HG03432 (cell line): ENCODE measurements at regions not wholly inside any gene's neighbourhood (a gene's known extent, or its start where the extent isn't known, plus 50 kb on each side); places are given as distances from the start of the nearest gene placed in this dataset.

Source experiments
- ATAC-seq: cut with Tn5 transposase; IDR thresholded peaks from one replicate; pipeline ENCODE4 v1.9.1; 2021; ENCODE audit warnings: mild to moderate bottlenecking, moderate library complexity; ENCODE audit not compliant: unreplicated experiment

DNA sequence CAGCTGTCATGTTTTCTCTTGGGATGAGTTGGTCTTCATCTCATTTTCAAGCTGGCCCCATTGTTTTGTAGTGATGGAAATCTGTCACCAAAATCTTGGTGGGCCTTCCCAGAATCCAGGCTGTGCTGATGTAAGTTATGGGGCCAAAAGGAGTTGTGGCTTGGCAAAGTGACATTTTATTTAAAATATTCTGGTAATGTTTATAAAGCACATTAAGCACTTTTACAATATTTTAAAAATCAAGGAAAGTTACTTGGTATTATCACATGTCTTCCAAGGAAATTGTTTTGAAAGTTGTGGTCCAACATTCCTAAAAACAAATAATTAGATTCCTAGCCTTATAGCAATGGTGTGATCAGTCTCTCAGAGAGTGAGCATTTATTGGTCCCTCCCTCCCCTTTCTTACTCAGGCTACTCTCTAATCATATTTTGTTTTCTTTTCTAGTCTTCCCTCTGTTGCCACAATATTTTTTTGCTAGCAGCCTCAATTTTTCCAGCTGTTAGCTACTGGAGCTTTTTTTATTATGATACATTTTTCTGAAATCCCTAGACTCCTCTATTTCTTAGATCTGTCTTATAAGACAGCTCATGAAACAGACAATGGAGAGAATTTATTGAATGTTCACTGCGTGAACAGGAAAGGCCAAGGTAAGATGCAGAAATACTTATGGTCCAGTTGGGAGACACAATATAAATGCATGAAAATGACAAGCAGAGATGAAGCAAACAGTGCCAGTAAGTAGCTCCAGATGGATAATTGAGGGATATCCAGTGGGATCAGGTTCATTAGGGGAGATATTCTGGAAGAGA is 408.1 kb upstream of the ZNF608 start:
- ATAC-seq, result no peak

DNA sequence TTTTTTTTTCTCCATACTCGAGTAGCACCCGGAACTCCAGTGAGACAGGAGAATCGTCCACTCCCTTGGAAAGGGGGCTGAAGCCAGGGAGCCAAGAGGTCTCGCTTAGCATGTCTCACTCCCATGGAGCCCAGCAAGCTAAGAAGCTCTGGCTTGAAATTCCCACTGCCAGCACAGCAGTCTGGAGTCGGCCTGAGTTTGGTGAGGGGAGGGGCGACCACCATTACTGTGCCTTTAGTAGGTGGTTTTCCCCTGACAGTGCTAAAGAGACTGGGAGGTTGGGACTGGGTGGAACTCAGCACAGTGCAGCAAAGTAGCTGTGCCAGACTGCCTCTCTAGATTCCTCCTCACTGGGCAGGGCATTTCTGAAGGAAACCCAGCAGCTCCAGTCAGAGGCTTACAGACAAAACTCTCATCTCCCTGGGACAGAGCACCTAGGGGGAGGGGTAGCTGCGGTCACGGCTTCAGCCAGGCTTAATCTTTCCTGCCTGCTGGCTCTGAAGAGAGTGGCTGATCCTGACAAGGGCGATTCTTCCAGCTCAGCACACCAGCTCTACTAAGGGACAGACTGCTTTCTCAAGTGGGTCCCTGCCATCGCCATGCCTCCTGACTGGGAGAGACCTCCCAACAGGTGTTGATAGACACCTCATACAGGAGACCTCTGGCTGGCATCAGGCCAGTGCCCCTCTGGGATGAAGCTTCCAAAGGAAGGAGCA is 414.5 kb upstream of the ZNF608 start:
- ATAC-seq, result no peak

DNA sequence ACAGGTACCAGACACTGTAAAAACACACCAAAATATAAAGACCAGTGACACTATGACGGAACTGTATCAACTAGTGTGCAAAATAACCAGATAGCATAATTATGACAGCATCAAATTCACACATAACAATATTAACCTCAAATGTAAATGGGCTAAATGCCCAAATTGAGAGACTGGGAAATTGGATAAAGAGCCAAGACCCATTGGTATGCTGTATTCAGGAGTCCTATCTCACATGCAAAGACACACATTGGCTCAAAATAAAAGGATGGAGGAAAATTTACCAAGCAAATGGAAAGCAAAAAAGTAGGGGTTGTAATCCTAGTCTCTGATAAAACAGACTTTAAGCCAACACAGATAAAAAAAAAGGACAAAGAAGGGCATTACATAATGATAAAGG is 416.3 kb upstream of the ZNF608 start:
- no peak for ATAC-seq

DNA sequence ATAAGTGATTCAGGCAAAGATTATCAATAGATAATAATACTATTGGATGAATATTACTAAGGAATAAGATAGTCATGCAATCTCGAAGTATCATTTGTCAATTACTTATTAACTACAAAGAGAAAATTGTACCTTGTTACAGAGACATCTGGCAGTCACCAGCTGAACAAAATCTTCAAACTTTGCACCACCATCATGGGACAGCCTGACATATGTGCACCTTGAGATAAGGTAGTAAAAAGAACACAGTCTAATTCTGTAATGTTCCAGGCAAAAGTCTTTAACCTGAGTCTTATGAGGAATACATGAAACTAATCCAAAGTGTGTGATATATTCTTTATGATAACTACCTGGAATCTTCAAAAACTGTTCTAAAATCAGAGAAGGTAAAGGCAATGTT is 423.0 kb upstream of the ZNF608 start:
- no peak for ATAC-seq

DNA sequence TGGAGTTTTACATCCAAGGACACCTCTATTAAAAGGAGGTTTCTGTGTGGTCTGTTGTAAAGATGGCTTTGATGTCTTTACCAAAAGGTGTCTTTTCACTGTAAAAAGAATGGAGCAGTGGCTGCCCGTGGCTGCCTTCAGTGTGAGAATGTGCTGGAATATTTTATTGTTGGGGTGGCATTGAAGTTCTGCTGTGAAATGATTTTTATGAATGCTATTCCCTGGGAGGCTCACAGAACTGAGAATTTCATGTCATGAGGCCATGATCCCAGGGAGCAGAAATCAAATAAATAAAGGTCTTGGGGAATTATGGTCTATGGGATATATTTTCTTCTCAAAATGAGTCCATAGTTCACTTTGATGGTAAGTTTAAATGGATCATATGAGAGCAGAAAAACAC is 425.2 kb upstream of the ZNF608 start:
- ATAC-seq, result no peak

DNA sequence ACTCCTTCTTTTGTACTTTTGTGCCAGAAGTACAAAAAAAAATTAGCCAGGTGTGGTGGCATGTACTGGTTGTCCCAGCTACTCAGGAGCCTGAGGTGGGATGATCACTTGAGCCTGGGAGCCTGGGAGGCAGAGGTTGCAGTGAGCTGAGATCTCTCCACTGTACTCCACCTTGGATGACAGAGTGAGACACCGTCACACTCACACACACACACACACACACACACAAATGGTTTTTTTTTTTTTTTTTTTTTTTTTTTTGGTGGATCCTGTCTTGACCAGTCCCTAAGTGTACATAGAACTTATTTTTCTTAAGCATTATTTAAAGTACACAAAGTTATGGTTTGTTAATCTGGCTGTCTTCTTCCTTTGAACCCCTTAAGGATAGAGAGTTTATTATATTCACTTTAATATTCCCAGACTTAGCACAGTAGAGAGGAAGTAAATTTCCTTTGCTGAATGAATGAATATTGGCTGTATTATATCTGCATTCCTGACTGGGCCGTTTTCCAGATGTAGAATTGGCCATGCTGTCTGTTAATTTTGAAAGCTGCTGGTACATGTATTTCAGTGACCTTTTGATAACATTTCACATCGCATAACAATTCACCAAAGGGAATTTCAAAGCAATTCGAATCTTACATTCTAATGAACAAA is 429.0 kb upstream of the ZNF608 start:
- no peak for ATAC-seq

DNA sequence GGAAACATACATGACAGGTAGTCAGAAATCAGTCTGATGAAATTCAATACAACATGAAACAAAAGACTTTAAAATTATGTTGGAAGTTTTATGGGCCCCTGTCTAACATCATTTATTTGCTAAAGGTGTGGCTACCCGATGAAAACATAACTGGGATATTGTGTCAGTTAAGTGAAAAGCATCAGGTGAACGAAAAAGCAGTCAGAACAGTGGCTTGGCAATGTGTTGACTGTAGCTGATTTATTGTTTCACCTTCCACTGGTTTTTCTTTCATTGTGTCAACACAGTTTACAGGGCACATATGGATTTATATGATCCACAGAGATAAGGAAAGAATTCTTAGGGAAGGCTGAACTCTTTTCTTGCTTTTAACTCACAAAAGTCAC is 429.6 kb upstream of the ZNF608 start:
- no peak for ATAC-seq

DNA sequence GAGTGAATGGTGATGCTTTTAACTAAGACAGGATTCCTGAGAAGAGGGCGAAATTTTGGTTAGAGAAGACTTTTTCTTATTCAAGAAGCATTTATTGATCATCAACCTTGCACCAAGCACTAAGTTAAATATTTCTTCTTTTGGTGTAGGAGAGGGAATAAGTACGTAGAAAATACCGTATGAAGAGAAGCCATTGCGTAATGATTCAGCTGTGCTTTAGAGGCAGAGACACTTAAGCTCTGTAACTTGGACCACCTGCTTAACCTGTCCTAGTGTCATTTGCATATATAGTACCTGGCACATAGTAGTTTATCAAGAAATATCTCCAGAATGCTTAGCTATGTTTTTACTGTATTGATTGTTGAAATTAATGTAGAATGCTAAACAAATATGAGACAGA is 430.9 kb upstream of the ZNF608 start:
- ATAC-seq, result no peak

DNA sequence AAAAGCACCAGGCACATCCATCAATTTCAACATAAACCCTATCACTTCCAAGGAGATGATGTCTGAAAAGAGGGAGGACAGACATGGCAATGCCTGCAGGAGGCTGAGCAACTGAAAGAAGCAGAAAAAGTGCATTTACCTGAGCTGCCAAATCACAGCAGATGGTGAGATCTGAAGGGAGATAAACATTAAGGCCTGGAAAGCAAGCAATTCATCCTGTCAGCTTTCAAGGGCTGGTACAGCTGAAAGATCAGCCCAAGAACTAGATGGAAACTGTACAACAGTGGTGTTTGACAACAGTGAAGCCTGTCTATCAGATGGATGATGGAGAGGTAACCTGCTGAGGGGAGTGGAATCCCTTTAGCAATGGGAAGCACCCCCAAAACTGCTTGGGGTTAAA is 433.2 kb upstream of the ZNF608 start:
- no peak for ATAC-seq

DNA sequence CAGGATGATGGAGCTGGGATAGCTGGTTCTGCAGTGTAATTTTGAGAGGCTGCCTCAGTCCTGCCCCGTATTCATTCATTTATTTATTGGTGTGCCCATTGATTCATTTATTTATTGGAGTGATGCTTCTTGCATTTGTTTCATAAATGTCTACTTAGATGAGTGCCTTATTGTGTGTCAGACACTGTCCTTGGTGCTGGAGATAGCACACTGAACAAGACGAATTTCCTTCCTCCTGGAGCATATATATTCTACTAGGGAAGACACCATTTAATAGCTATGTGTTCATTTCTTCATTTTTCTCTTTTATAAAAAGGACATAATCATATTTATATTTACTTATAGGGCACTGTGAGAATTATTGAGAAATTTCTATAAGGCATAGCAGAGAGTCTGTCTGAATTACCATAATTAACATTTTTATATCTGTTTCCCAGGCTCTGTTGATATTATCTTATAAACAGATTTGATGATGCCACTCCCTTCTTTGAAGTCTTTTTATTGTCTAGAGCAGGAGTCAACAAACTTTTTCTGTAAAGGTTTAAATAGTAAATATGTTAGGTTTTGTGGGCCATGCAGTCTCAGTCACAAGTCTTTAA is 433.9 kb upstream of the ZNF608 start:
- ATAC-seq, result no peak

DNA sequence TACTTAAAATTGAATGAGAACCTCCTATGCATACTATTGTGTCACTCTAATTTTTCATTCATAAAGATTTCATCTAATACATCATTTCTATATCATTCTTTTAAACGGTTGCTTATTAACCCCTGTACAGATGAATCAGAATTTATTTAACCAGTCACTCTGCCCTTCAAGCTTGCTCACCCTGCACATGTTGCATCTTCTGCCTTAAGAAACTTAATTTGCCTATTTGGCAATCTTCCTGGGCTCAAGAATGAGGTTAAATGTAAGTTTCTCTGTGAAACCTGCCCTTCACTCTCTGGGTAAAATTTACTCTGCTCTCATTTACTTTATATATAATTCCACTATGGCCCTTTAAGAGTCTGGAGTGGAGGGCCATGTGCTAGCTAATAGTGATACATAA is 434.7 kb upstream of the ZNF608 start:
- no peak for ATAC-seq

DNA sequence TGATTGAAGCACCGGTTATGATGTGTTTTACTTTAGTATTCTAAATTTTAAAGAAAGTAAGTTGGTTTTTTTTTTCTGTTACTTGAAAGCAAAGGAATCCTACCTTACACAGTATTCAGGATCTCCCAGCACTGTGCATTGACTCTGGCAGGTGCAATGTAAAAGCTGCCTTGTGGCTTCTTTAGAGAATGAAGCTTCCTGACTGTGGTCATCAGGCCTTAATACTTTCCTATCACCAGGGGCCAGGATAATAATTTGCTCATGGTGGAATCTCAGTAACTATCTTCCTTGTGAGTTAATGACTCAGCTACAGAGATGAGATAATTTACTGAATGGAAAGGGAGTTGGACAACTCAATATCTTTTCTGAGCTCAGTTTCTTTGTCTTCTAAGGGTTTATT is 435.5 kb upstream of the ZNF608 start:
- ATAC-seq, result no peak

DNA sequence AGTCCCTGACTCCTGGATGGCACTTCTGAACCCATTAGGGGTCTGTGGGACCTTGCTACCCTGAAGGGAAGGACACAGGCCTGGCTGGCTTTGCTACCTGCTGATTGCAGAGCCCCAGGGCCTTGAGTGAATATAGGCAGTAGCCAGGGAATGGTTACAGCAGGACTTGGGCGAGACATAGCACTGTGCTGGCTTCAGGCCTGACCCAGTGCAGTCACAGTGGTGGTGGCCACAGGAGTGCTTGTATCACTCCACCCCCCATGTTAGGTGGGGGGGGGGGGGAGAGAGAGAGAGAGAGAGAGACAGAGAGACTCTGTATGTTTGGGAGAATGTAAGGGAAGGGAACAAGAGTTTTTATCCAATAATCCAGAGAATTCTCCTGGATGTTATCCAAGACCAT is 439.3 kb upstream of the ZNF608 start:
- no peak for ATAC-seq

DNA sequence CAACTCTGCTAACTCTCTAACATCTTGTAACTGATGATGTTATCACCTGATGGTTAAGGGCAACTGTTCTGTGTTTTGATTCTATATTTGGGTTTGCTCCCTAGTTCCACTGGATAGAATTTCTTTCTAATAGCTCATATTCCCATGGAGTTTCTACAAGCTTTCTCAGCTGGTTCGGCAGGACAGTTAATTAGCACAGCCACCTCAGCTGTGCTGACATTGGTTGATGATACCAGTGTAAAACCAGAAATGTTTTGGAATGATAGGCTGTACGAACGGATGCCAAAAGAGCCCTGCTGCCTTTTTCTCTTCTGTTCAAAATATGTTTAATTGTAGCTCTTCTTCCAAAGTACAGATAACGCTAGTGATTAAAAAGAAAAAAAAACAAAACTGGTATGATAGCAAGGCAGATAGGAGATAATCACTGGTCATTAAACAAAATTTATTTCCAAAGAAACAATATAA is 440.5 kb upstream of the ZNF608 start:
- ATAC-seq, result no peak

DNA sequence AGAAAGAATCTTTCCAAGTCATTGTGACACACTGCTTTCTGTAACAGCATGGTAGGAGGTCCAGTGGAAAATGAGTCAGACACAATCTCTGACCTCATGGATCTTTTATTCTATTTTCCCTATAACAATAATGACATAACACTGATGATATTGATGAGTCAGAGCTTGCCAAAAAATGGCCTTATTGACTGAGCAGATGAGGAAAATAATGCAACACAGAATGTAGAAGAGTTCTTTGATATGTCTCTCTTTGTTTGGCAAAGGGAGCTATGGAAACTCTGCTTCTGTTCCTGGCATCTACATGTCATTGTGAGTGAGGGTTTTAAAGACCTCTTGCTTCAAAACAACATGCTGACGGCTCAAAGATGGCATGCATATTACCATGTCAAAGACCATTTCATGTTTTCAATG is 443.1 kb upstream of the ZNF608 start:
- no peak for ATAC-seq

DNA sequence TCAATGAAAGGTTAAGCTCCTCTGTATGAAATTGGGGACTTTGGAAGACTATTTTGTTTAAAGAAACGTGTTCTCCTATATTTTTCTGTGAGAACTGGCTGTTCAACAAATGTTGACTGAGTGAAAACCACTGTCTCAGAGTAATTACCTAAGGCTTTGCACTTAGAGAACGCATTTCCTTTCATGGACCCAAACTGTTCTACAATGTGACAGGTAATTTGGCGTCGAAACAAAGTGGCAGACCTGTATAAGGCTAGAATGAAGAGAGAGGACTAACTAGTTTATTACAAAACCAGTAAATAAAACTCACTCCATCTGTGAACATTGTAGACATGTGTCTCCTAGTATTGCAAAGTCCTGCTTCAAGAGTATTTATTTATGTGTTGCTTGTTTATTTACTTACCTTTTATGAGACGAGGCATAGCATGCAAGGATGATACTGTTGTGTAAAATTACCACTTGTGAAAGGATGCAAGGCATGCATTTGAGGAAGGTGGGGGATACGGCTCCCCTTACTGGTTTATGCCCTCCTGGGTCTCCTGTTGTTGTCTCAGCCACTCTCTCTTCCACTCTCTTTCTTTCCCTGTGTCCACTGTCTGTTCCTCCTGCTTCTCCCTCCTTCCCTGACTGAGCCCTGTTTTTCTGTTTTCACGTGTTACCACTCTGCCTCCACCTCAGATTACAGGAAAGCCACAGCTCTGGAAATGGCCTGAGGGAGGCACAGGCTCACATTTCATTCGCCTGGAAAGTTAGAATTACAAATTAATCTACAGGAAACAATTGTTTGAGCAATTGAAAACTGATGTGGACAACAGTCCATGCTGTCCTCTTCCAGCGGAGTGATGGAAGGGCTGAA is 444.0 kb upstream of the ZNF608 start:
- no peak for ATAC-seq

DNA sequence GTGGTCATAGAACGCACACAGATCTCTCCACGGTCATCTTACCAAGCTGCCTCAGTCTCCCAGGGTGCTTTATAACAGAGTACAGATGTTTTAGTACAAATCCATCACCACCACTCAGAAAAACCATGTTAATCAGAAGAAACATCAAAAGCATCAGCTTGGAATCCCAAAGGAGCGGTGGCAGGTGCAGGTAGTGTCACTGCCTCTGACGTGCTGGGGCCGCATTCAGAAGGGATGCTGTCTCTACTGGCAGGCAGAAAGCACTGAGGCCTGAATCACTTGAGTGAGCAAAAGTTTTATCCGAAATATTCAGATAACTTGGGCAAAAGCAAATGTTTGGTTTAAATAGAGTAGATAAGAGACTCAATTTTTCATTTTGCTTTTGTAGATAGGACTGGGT is 448.4 kb upstream of the ZNF608 start:
- no peak for ATAC-seq

DNA sequence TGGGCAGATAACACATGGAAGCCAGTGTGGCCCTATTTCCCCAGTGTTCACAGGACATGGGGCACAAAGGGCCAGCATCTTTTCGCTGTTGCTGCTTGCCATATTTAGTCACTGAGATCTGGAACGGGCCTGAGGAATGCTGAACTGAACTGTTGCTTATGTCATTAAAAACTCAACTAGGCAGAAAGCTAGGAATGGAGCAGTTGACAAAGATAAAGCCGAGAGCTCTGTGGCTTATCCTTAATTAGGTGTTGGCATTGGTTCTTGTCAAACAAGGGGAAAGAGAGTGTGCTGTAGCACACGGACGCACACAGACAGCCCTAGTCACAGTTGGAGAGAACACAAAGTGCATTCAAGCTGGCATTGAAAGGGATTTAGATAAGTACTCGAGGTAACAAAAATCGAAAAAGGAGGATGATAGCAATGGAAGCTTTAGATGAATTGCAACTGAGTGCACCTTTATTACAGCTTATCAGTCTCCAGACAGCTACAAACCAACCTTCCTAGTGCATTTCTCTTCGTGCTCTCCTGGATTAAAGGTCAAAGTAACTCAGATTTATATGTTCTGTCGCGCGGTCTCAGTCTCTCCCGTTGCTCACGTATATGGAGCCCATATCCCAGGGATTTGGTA is 450.2 kb upstream of the ZNF608 start:
- no peak for ATAC-seq

DNA sequence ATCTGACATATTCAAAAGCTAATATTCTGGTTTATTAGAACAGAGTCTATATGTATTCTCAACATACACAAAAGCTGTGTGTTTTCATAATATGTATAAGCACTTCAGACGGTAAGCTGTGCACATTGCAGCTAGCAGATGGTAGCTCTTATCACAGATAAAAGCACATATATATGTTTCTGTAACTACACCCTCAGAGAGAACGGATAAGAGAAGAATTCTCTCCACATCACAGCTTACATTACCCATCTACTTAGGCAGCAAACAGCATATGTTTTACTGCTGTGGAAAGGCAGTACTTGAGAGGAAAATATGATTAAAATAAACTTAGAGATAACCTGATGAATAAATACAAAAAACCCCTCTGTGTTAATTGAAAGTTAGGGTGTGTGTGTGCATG is 450.9 kb upstream of the ZNF608 start:
- no peak for ATAC-seq

DNA sequence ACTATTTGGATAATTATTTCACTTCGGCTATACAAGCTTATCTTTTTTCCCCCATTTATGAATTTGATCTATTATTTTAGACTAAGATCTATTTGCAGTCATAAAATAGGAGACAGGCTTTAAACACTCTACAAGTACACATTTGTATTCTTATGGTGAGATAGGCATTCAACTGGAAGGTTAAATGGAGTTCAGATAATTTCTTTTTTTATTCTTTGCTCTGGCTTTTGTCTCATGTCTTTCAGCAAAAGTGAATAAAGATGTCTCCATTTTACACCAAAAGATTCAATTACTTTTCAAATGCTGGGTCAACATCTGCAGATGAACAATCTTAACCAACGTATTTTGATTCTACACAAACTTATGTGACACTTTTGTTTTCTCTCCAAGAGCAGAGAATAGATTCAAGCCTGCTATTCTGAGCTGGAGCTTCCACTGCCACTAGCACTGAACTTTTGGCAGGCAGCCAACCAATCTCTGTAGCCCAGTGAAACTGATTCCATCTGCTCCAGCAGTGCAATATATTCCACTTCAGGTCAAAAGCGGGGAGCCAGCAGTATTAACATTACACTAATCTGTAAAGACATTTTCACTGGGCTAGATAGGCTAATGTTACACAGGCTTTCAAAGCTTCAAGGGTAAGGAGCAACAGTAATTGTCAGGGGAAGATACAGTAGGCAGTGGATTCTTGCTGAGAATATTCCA is 452.0 kb upstream of the ZNF608 start:
- ATAC-seq, result no peak
